Natural killer cell treated with Interleukin-12 subunit alpha and Interleukin-12 subunit beta and Interleukin-15 and Interleukin-18, amount 100 ng/mL, for 72 hours (primary cell): ENCODE measurements at regions not wholly inside any gene's neighbourhood (a gene's known extent, or its start where the extent isn't known, plus 50 kb on each side); places are given as distances from the start of the nearest gene placed in this dataset.
A peak's percentile ranks its signal among the peaks of the same experiment; 100 is the strongest.
"Not testable (repeated sequence)": the region's sequence is repeated elsewhere in the genome, so short reads cannot be mapped to it uniquely, and the experiment has no call there.

Experiments used
- ATAC-seq, 2 donors: fragments of 150-1000 bp; cut with Tn5 transposase in 1 of 2; sonication (Bioruptor Pico), chemical (Tn5 transposase) in 1 of 2; 2 replicates each; pipeline ENCODE4 v1.10.0; 2021
- DNase-seq: peaks from one replicate; pipeline ENCODE4 v3.0.0; 2022; ENCODE audit warnings: low spot score
- H3K27ac Mint-ChIP-seq, 2 donors: 1 replicate in 1 of 2; 2 replicates in 1 of 2; pipeline ENCODE4 v1.8.0; 2022; ENCODE audit warnings: mixed read lengths in 2 of 2, mild to moderate bottlenecking in 1 of 2, moderate library complexity in 1 of 2
- H3K27me3 Mint-ChIP-seq, 2 donors: 1 replicate in 1 of 2; 2 replicates in 1 of 2; pipeline ENCODE4 v1.8.0; 2022; ENCODE audit warnings: mixed read lengths in 2 of 2
- H3K36me3 Mint-ChIP-seq: one replicate; pipeline ENCODE4 v1.8.0; 2022; ENCODE audit warnings: mixed read lengths
- H3K4me1 Mint-ChIP-seq, 2 donors: 1 replicate in 1 of 2; 2 replicates in 1 of 2; pipeline ENCODE4 v1.8.0; 2022; ENCODE audit warnings: low read depth in 2 of 2, mixed read lengths in 2 of 2, mild to moderate bottlenecking in 1 of 2
- H3K4me3 Mint-ChIP-seq: one replicate; pipeline ENCODE4 v1.8.0; 2022; ENCODE audit warnings: mixed read lengths
- H3K9me3 Mint-ChIP-seq: 2 replicates; pipeline ENCODE4 v1.8.0; 2022; ENCODE audit warnings: mixed read lengths

GRCh38 chr20:4332121-4332860, 83.2 kb upstream of the ADRA1D start:
- Mint-ChIP-seq H3K27ac (no peak overlapping the region), H3K4me1 (no peaks in the 10 kb centered on the region), H3K4me3 (no peak overlapping the region), H3K36me3 (no peaks in the 10 kb centered on the region), H3K27me3 (peaks cover 18% of the 10 kb centered on the region in 2 donors), H3K9me3 (no peaks in the 10 kb centered on the region)
- DNase-seq (no peak), ATAC-seq (no peak)

- no peaks in the 10 kb centered on the region for H3K4me1 Mint-ChIP-seq
- H3K27me3 Mint-ChIP-seq: peaks cover 10 to 21% of the 10 kb centered on the region in 2 donors
- H3K4me3 Mint-ChIP-seq: no peak overlapping the region
- H3K9me3 Mint-ChIP-seq: no peaks in the 10 kb centered on the region
- no peaks in the 10 kb centered on the region for H3K36me3 Mint-ChIP-seq
- ATAC-seq (no peak), DNase-seq (no peak)
- no peak overlapping the region for H3K27ac Mint-ChIP-seq
These were observed 80.9 kb upstream of the ADRA1D start for GRCh38 chr20:4330011-4330410.

GRCh38 chr20:4329232-4329631, 80.1 kb upstream of the ADRA1D start:
- no peak for ATAC-seq
- DNase-seq: no peak
- H3K9me3 Mint-ChIP-seq: no peaks in the 10 kb centered on the region
- no peaks in the 10 kb centered on the region for H3K36me3 Mint-ChIP-seq
- peaks cover 18 to 23% of the 10 kb centered on the region in 2 donors for H3K27me3 Mint-ChIP-seq
- H3K4me3 Mint-ChIP-seq: no peak overlapping the region
- H3K4me1 Mint-ChIP-seq: no peaks in the 10 kb centered on the region
- no peak overlapping the region for H3K27ac Mint-ChIP-seq

- no peaks in the 10 kb centered on the region for H3K9me3 Mint-ChIP-seq
- no peak for DNase-seq
- no peaks in the 10 kb centered on the region for H3K36me3 Mint-ChIP-seq
- H3K27me3 Mint-ChIP-seq: peaks cover 16 to 20% of the 10 kb centered on the region in 2 donors
- H3K4me3 Mint-ChIP-seq: no peak overlapping the region
- H3K4me1 Mint-ChIP-seq: no peaks in the 10 kb centered on the region
- ATAC-seq: no peak
- H3K27ac Mint-ChIP-seq: no peak overlapping the region
These were observed 79.5 kb upstream of the ADRA1D start for GRCh38 chr20:4328541-4328940.

- DNase-seq (no peak), ATAC-seq (no peak)
- Mint-ChIP-seq H3K4me1 (no peaks in the 10 kb centered on the region), H3K27ac (no peak overlapping the region), H3K36me3 (no peaks in the 10 kb centered on the region), H3K27me3 (peaks cover 16 to 19% of the 10 kb centered on the region in 2 donors), H3K9me3 (no peaks in the 10 kb centered on the region), H3K4me3 (no peak overlapping the region)
These were observed 78.9 kb upstream of the ADRA1D start for GRCh38 chr20:4327956-4328355.

- Mint-ChIP-seq H3K36me3 (no peaks in the 10 kb centered on the region), H3K9me3 (no peaks in the 10 kb centered on the region), H3K27me3 (peaks cover 20 to 21% of the 10 kb centered on the region in 2 donors), H3K4me1 (no peaks in the 10 kb centered on the region), H3K27ac (no peak overlapping the region), H3K4me3 (no peak overlapping the region)
- DNase-seq: no peak
- ATAC-seq: no peak
These were observed 77.3 kb upstream of the ADRA1D start for GRCh38 chr20:4326195-4327065.

- H3K4me1 Mint-ChIP-seq: no peaks in the 10 kb centered on the region
- no peak overlapping the region for H3K27ac Mint-ChIP-seq
- H3K27me3 Mint-ChIP-seq: peaks cover 20 to 23% of the 10 kb centered on the region in 2 donors
- no peaks in the 10 kb centered on the region for H3K36me3 Mint-ChIP-seq
- H3K9me3 Mint-ChIP-seq: no peaks in the 10 kb centered on the region
- no peak overlapping the region for H3K4me3 Mint-ChIP-seq
- ATAC-seq: no peak
- no peak for DNase-seq
These were observed 76.6 kb upstream of the ADRA1D start for GRCh38 chr20:4325548-4326187.

GRCh38 chr20:4324611-4325243, 75.6 kb upstream of the ADRA1D start:
- ATAC-seq: no peak

GRCh38 chr20:4322499-4322898, 73.4 kb upstream of the ADRA1D start:
- H3K36me3 Mint-ChIP-seq: no peaks in the 10 kb centered on the region
- no peaks in the 10 kb centered on the region for H3K9me3 Mint-ChIP-seq
- DNase-seq (no peak), ATAC-seq (peak in 1 of 2 donors; percentile 31)
- H3K4me3 Mint-ChIP-seq: no peak overlapping the region
- H3K27me3 Mint-ChIP-seq: peaks cover 13 to 35% of the 10 kb centered on the region in 2 donors
- no peaks in the 10 kb centered on the region for H3K4me1 Mint-ChIP-seq
- H3K27ac Mint-ChIP-seq: no peak overlapping the region

More at GRCh38 chr20:4324611-4325243, 75.6 kb upstream of the ADRA1D start:
- no peaks in the 10 kb centered on the region for H3K4me1 Mint-ChIP-seq
- peaks cover 20 to 28% of the 10 kb centered on the region in 2 donors for H3K27me3 Mint-ChIP-seq
- no peaks in the 10 kb centered on the region for H3K36me3 Mint-ChIP-seq
- H3K4me3 Mint-ChIP-seq: no peak overlapping the region
- no peak overlapping the region for H3K27ac Mint-ChIP-seq
- H3K9me3 Mint-ChIP-seq: no peaks in the 10 kb centered on the region
- DNase-seq: no peak

GRCh38 chr20:4320291-4320690, 71.2 kb upstream of the ADRA1D start:
- Mint-ChIP-seq H3K9me3 (no peaks in the 10 kb centered on the region), H3K4me1 (no peaks in the 10 kb centered on the region), H3K36me3 (no peaks in the 10 kb centered on the region), H3K27ac (no peak overlapping the region), H3K4me3 (no peak overlapping the region), H3K27me3 (peaks cover 13 to 35% of the 10 kb centered on the region in 2 donors)
- ATAC-seq (no peak), DNase-seq (no peak)

- no peak for ATAC-seq
- no peaks in the 10 kb centered on the region for H3K9me3 Mint-ChIP-seq
- DNase-seq: no peak
- H3K36me3 Mint-ChIP-seq: no peaks in the 10 kb centered on the region
- H3K27me3 Mint-ChIP-seq: peaks cover 11 to 28% of the 10 kb centered on the region in 2 donors
- no peak overlapping the region for H3K27ac Mint-ChIP-seq
- H3K4me3 Mint-ChIP-seq: no peak overlapping the region
- no peaks in the 10 kb centered on the region for H3K4me1 Mint-ChIP-seq
These were observed 69.8 kb upstream of the ADRA1D start for GRCh38 chr20:4318891-4319290.

GRCh38 chr20:4310616-4311015, 61.5 kb upstream of the ADRA1D start:
- not testable (repeated sequence) for H3K4me1 Mint-ChIP-seq, H3K27ac Mint-ChIP-seq, H3K36me3 Mint-ChIP-seq, DNase-seq, H3K4me3 Mint-ChIP-seq, H3K9me3 Mint-ChIP-seq, ATAC-seq
- H3K27me3 Mint-ChIP-seq: peaks cover 14 to 53% of the 10 kb centered on the region in 2 donors

GRCh38 chr20:4306206-4306605, 57.1 kb upstream of the ADRA1D start:
- Mint-ChIP-seq H3K27ac (no peak overlapping the region), H3K27me3 (peaks cover 9 to 37% of the 10 kb centered on the region in 2 donors), H3K9me3 (no peaks in the 10 kb centered on the region), H3K4me3 (no peak overlapping the region), H3K4me1 (no peaks in the 10 kb centered on the region), H3K36me3 (no peaks in the 10 kb centered on the region)
- ATAC-seq (no peak), DNase-seq (no peak)
